GM21825 (cell line): ENCODE measurements at regions not wholly inside any gene's neighbourhood (a gene's known extent, or its start where the extent isn't known, plus 50 kb on each side); places are given as distances from the start of the nearest gene placed in this dataset.

ENCODE experiments used
- ATAC-seq: cut with Tn5 transposase; IDR thresholded peaks from one replicate; pipeline ENCODE4 v1.9.1; 2021; ENCODE audit warnings: mild to moderate bottlenecking, moderate library complexity; ENCODE audit not compliant: unreplicated experiment

GRCh38 chr7:131964203-131964602 lies 407.8 kb upstream of the PODXL start:
- no peak for ATAC-seq

DNA sequence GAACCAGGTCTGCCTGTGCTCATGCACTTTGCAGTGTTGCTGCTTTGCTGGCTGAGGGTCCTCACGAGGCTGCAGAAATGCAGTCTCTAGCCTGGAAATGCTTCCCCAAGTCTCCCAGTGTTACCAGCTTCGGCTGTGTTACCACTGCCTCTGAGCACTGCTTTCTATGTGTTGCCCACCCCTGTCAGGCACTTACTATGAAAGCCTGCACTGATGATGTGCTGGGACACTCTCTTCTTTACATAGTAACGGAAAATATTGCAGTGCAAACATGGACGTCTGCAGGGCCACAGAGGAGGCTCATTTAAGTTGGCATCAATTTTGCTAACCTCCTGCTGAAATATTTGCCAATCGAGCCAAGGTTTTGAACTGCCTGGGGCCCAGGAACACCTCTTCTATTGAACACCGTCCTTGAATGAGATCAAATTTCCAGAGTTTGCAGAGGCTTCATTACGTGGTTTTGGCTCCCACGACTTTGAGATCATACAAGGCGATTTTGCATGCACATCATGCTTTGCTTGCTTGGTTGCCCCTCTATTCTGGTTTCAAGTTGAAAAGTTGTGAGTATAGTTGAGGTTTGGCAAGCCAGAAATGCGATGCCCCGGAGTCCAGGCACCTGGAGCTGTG lies 404.7 kb upstream of the PODXL start:
- ATAC-seq: no peak

DNA sequence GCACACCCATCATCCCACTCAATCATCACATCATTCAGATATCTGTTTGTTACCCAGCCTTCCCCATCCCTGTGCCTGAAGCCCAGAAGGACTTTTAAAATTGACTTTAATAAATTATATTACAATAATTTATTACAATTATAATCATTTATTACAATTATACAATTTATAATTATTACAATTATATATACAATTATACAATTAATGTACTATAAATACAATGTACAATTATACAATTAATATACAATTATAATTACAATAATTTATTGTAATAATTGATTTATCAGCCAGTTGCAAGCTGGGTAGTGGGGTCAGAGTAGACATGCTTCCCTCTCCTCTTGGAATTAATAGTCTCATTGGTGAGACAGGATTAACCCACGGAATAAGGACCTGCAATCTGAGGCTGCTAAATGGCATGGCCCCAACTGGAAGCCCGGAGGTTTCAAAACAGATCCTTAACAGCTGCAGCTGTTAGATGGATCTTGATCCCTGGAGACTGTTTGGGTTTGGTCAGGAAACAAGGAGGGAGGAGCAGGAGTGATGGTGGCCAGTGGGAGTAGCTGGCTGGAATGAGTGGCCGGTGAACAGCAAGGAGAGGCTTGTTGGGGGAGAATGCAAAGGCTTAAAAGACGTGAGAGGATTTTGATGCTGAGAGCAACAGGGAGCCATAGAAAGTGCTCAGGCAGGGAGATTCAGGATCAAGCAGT lies 402.8 kb upstream of the PODXL start:
- ATAC-seq: no peak

GRCh38 chr7:131957338-131958020 lies 401.1 kb upstream of the PODXL start:
- ATAC-seq: no peak

- no peak for ATAC-seq
Measured at GRCh38 chr7:131956864-131957263, 400.4 kb upstream of the PODXL start.

- ATAC-seq: no peak
Measured at GRCh38 chr7:131955679-131956078, 399.3 kb upstream of the PODXL start.

GRCh38 chr7:131953184-131953583 lies 396.8 kb upstream of the PODXL start:
- ATAC-seq: no peak

DNA sequence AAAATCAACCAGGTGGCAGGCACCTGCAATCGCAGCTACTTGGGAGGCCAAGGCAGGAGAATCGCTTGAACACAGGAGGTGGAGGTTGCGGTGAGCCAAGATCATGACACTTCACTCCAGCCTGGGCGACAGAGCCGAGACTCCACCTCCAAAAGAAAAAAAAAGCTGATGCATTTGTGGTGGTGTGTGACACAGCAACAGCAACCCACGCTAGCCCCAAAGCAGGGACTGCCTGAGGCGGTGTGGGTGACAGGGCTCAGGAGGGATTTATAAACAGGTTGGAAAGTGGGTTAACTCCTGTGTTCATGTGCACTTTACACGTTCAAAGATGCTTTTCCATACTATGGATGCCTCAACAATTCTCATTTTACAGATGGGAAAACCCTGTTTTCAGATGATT lies 395.9 kb upstream of the PODXL start:
- no peak for ATAC-seq

- ATAC-seq: no peak
Measured at GRCh38 chr7:131950758-131951157, 394.3 kb upstream of the PODXL start.

DNA sequence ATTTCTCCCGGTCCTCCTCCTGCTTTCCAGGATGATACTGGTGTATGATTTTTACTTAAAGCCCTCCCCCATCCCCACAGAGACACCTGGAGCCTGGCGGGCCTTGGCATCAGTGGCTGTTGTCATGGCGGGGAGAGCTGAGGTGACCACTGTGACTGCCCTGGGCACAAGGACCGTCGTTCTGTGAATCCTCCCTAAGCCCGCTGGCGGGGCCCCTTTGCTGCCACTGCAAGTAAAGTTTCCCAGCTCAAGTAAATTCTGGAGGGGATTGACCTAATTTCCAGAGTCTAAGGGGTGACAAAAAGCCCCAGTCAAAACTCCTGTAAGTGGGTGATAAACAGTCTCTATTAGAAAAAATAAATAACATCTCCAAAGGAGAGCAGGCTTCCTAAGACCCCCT lies 393.2 kb upstream of the PODXL start:
- no peak for ATAC-seq

GRCh38 chr7:131948434-131949053 lies 392.1 kb upstream of the PODXL start:
- no peak for ATAC-seq

GRCh38 chr7:131947661-131948060 lies 391.2 kb upstream of the PODXL start:
- ATAC-seq: no peak

GRCh38 chr7:131945957-131946544 lies 389.6 kb upstream of the PODXL start:
- ATAC-seq: no peak

- ATAC-seq: peak; percentile 58
Measured at GRCh38 chr7:131945313-131945911, 389.0 kb upstream of the PODXL start.

DNA sequence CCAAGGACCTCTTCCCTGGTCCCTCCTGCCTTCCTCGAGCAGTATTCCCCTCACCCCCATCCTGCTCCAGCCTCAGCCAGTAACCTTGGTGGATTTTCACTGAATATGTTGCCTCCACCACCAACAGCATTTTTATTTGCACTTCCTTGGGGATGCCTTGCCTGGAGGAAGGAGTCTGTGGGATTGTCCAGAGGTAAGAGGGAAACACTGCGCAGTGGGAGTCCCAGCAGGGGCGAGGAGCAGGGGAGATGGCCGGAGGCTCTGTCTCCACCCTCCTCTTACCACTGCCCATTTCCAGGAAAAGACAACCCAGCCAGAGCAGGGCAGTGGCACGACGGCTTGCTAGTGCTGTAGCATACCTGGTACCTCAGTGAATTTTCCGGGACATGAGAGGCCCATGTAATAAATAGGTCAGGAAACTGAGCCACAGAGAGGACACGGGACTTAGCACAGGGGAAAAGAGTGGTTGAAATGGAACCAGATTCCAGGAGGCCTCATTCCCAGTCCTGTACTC lies 388.2 kb upstream of the PODXL start:
- ATAC-seq: no peak

- no peak for ATAC-seq
Measured at GRCh38 chr7:131943646-131944045, 387.2 kb upstream of the PODXL start.

DNA sequence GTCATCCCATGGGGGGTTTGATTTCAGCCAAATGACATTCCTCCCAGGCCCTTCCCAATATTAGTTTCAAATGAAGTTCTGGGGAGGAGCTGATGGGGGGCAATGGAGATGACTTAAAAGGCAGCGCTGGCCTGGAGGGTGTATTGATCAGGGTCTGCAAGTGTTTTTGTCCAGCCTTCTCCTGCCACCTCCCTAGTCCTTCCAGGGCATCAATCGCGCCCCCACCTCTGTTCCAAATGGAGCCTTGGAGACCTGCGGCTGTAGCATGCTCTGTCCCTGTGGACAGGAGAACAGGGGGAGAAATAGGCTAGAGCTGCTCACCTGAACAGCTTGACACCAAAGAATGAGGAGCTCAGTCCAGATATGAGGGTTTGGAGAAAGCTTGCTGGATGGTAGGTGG lies 386.8 kb upstream of the PODXL start:
- ATAC-seq: no peak

GRCh38 chr7:131942287-131943150 lies 386.1 kb upstream of the PODXL start:
- no peak for ATAC-seq

DNA sequence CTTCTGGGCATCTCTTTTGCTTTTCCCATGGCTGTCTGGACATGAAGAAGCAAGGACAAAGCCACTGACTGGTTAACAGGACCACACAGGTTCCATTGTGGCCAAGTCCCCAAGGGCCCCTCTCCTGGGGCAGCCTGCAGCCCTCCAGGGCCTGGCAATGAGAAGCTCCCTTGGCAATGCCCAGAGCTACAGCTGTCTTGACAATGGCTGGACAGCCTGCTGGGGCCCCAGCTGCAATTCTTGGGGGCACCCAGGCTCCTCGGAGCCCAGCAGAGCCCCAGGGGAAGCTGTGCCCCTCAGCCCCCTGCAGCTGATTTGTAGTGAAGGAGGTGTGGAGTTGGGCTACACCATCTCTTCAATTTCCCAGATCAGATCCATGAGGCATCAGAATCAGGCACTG lies 384.9 kb upstream of the PODXL start:
- no peak for ATAC-seq

- no peak for ATAC-seq
Measured at GRCh38 chr7:131940621-131941165, 384.3 kb upstream of the PODXL start.
